ENCODE measurements at regions not wholly inside any gene's neighbourhood (a gene's known extent, or its start where the extent isn't known, plus 50 kb on each side); places are given as distances from the start of the nearest gene placed in this dataset.

DNA sequence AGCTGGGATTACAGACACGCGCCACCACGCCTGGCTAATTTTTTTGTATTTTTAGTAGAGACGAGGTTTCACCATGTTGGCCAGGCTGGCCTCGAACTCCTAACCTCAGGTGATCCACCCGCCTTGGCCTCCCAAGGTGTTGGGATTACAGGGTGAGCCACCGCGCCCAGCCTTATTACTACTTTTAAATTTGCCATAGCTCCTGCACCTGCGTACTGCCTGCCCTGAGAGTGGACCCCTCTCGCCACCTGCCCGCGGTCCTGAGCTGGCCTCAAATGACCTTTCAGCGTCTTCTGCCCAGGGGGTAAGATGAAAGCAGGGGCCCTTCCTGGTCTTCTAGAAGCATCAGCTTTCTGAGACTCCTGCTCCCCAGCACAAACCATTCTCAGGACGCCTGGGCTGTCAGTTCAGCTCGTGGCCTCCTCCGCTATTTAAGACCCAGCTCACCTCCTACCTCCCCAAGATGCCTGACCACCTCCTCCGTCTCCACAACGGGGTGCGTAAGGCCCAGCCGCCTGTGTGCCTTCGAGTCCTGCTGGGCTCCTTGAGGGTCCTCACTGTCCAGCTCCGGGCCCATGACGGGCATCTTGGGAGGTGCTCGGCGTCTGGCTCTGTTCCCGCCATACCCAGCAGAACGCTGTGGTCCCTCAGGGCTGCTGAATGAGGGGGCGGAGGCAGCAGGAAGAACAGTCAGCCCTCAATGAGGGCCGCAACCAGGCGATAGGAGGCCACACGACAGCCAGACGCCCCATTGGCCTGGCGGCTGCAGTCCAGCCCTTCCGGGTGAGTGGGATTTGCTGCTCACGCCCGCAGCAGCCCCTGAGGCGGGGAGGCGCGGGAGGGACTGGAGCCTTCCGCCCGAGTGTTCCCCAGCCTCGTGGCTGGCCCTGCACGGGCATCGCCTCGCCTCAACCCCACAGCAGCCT lies 266.6 kb downstream of the TFCP2L1 start:
- DNase-seq (ENCODE audit: low read depth), result no peak

GRCh38 chr2:121019071-121019470 lies 265.9 kb downstream of the TFCP2L1 start:
- DNase-seq (ENCODE audit: low read depth), result no peak

DNA sequence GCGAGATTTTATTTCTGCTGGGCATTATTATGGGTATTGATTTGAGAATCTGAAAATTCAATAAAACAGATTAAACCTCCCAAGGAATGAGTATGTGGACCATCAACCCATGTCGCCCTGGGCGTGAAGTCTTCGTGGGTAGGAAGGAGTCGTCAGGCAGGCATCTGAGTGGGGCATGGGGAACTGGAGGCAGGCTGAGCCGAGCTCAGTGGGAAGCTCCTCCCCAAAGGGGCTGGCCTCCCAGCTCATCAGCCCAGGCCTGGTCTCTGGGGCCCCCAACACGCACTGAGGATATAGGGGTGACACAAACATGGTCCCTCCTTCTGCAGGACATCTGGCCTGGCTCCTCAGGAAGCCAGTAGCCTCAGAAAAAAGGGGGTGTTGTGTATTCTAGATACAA lies 265.2 kb downstream of the TFCP2L1 start:
- no peak for DNase-seq (ENCODE audit: low read depth)

- DNase-seq (ENCODE audit: low read depth), result no peak
Measured at GRCh38 chr2:121021685-121022084, 263.3 kb downstream of the TFCP2L1 start.

DNA sequence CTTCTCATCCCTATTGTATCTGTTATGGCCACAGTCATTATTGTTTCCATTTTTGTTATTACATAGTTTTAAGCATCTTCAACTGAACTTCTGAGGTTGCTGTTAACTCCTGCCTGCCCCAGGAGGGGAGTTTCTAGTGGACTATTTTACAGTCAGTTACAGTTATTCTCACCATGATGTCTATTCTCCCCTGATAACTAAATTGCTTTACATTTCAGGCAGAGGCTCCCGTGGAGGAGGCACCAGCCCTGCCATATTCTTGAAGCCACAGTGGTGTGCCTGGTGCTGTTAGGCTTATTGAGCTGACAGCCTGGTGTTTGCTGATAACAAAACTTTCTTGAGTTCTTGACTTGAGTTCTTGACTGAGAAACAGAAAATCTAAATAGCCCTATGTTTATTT lies 256.4 kb downstream of the TFCP2L1 start:
- no peak for DNase-seq (ENCODE audit: low read depth)

DNA sequence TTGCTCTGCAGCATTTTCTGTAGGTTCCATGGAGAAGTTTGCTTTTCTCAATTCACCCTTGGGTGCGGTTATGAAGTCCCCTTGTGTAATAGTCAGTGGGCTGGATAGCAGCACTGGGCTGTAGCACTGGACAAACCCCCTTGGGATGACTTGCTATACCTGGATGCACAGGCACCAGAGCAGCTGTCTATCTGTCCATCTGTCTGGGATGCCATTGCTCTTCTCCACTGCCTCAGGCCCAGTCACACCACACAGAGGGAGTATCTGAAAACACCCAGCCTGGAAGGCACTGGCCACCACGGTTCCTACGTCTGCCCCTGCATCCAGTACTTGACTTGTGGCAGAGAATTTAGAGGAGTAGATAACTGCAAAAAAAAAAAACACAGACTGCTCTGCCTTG lies 254.5 kb downstream of the TFCP2L1 start:
- DNase-seq (ENCODE audit: low read depth), result no peak

GRCh38 chr2:121031568-121032340 lies 253.2 kb downstream of the TFCP2L1 start:
- DNase-seq (ENCODE audit: low read depth), result no peak

GRCh38 chr2:121033461-121033996 lies 251.5 kb downstream of the TFCP2L1 start:
- DNase-seq (ENCODE audit: low read depth), result no peak

DNA sequence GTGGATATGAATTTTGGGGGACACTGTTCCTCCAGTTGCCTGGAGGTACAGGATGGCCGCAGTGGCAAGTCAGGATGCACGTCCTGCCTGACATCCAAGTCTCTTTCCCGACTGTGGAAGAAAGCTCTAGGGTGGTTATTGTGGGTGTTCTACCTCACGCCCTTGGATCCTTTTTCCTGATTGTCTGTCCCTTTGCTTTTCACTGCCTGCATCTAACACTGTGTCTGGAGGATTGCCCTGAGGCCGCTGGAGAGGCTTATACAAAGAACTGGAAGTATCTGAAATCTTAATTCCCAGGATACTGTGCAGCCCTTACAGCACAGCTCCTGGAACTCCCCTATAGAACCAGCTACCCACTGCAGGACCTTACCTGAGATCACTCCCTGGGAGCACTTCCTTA lies 250.5 kb downstream of the TFCP2L1 start:
- DNase-seq (ENCODE audit: low read depth), result no peak

DNA sequence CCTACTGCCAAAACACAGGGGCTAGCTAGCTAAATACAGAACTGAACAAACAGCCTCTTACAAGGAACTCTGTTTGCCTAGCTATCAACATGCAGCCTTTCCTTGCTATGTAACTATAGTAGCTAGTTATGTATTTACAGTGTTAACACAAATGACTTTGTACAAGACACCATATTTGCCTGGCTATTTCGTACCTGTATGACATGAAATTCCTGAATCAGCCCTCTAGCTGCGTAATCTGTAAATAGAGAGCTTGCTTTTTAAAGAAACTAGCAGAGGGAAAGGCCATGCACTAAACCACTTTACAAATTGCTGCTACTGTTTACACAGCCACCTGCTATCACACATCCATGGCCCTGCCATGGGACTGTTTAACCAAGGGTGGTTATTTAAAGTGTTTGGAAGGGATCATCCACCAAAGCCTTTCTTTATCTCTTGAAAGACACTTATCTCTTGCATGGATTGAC lies 248.7 kb downstream of the TFCP2L1 start:
- DNase-seq (ENCODE audit: low read depth), result no peak

DNA sequence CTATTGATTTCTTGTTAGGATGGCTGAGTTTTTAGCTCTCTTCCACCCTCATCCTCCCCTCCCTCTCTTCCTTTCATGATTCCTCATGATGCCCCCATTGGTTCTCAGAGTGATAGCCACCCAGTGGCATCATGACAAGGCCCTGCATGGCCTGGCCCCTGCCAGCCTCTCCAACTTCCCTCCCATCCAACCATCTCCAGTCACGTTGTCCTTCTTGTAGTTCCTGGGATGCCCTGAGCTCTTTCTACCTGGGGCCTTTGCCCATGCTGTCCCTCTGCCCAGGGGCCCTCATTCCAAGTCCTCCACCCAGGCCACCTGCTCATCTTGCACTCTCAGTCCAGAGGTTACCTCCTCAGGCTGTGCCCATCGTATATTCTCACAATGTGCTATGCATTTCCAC lies 247.5 kb downstream of the TFCP2L1 start:
- no peak for DNase-seq (ENCODE audit: low read depth)

DNA sequence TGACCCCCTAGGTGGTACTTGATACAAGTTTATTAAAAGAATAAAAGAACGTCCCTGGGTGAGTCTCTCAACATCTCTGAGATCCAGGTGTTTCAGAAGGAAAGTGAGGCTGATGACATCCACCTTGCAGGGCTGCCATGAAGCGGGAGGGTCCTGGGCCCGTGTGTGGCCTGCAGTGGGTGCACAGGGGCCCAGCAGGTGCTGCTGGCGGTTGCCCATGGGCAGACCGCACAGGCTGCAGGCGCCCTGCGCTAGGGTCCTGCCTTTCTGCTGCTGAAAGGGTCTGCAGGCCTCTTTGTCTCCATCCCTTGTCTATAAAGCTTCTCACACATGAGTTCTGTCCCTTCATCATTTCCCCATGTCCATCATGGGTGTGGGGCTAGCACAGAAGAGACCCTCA lies 247.0 kb downstream of the TFCP2L1 start:
- no peak for DNase-seq (ENCODE audit: low read depth)

GRCh38 chr2:121038431-121038830 lies 246.6 kb downstream of the TFCP2L1 start:
- DNase-seq (ENCODE audit: low read depth), result no peak

GRCh38 chr2:121038891-121039616 lies 245.9 kb downstream of the TFCP2L1 start:
- DNase-seq (ENCODE audit: low read depth), result peak; percentile 5

- no peak for DNase-seq (ENCODE audit: low read depth)
Measured at GRCh38 chr2:121039679-121040078, 245.3 kb downstream of the TFCP2L1 start.

GRCh38 chr2:121041516-121041915 lies 243.5 kb downstream of the TFCP2L1 start:
- DNase-seq (ENCODE audit: low read depth), result no peak

DNA sequence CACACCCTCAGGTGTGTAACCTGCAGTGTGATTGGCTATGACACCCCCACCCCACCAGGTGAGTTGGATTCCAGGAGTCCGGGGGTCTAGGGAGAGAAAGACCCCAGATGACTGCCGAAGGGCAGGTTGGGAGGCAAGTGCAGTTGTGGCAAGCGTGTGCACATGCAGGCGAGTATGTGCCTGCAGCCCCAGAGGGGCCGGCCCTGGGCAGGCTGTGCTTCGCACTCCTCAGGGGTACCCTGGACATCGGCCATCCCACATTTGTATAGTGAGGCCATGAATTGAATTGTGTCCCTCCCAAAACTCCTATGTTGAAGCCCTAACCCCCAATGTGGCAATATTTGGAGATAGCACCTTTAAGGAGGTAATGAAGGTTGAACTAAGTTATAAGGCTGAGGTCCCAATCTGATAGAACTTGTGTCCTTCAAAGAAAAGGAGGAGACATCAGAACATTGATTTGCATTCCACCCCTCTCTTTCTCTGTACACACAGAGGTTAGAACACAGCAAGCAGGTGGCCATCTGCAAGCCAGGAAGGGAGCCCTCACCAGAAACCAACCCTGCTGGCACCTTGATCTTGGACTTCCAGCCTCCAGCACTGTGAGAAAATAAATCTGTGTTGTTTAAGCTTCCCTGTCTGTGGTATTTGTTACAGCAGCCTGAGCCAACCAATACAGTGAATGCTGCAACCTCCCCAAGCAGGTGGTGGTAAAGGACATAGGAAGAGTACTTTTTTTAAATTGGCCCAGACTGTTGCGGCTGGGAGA lies 241.8 kb downstream of the TFCP2L1 start:
- DNase-seq (ENCODE audit: low read depth), result no peak

DNA sequence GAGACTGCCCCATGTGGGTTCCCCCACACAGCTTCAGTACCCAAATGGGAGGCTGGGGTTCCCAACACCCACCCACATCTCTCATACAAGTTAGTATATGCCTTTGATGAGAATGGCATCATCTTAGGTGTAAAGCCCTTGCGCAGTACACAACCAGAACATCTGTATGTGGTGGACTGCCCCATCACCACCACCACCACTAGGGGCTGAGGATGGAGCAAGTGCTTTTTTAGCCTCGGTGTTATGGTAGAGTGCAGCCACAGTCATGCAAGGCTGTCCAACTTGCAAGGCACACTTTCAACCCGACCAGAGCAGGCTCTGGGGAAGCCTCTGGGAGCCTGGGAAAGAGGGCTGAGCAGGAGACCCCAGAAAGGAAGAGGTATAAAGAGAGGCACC lies 241.2 kb downstream of the TFCP2L1 start:
- no peak for DNase-seq (ENCODE audit: low read depth)

DNA sequence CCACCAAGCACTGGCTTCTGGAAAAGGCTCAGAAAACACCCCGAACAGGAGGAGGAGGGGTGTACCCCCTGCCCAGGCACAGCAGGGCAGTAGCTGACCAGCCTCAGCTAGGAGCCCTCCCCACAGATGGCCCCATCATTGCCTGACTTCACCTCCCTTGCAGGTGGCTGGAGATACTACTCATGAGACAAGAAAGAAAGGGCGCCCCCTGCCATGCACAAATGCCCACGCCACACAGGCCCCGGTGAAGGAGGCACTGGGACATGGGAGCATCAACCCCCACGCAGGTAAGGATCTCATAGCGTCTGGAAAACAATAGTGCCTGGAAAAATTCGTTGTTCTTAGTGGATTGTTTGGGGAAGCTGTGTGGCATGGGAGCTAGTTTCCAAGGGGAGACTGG lies 240.6 kb downstream of the TFCP2L1 start:
- no peak for DNase-seq (ENCODE audit: low read depth)

DNA sequence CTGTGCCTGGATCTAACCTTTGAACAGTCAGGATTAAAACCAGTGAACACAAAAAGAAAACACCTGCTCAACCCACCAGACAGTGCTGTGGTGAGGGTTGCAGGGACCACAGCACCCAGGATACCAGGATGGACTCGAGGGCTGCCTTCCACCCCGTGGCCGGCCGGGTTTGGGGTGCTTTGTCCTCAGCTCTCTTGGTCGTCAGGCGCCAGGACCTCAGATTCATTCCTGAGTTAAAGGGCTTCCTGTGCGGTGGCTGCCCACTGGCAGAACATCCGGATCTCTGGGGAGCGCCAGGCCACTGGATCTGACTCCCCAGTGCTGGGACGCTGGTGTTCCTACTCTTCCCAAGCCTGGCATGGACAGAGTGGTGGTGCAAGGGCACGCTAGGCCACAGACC lies 239.8 kb downstream of the TFCP2L1 start:
- no peak for DNase-seq (ENCODE audit: low read depth)

DNA sequence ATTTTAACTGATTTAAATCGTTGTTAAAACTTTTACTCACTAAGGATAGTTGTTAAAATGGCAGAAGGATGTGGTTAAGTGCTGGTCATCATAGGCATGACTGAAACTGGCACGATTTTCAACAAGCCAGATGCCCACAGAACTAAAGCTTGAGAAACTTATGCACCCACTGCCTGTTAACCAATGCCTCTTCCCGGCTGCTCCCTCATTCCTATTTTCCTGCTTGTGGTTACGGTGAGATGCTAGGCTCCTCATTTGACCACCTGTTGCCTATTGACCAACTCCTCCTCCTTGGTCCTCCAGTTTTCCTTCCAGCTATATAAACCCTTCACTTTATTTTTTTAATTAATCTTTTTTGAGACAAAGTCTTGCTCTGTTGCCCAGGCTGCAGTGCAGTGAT lies 238.7 kb downstream of the TFCP2L1 start:
- peak; percentile 62 for DNase-seq (ENCODE audit: low read depth)

All from LHCN-M2 (cell line).